ENCODE measurements at regions not wholly inside any gene's neighbourhood (a gene's known extent, or its start where the extent isn't known, plus 50 kb on each side); places are given as distances from the start of the nearest gene placed in this dataset.

- Histone ChIP-seq H4K8ac (ENCODE audit: low read depth in 2 of 2, low read length in 2 of 2) (peak overlapping the region; percentile 23 to 74), H3K4ac (ENCODE audit: low read depth, low read length) (peak overlapping the region; percentile 80), H2BK120ac (ENCODE audit: low read depth, low read length) (peak overlapping the region; percentile 86), H3K56ac (ENCODE audit: extremely low read depth, insufficient read depth, low read length) (peak overlapping the region; percentile 33), H2AFZ (replicated peaks; ENCODE audit: low read length, poor library complexity) (no peak overlapping the region), H3K9ac (ENCODE audit: low read depth, low read length) (peak overlapping the region; percentile 18; the same call in 1 of the 2 replicates), H3K79me1 (ENCODE audit: low read depth in 1 of 2, low read length in 2 of 2) (no peaks in the 10 kb centered on the region), H3K27me3 (ENCODE audit: control insufficient read depth, insufficient read depth, low read length) (no peaks in the 10 kb centered on the region), H3K9me1 (ENCODE audit: insufficient read depth, low read length) (peaks cover 5% of the 10 kb centered on the region; the same call in 1 of the 2 replicates), H2BK15ac (ENCODE audit: low read depth, low read length) (peak overlapping the region; percentile 77; the same call in 2 of the 3 replicates), H2AK9ac (replicated peaks; ENCODE audit: low read depth, low read length, poor library complexity) (no peak overlapping the region), H4K5ac (ENCODE audit: low read depth, low read length) (peak overlapping the region; percentile 90), H4K20me1 (ENCODE audit: insufficient read depth, low read length) (no peaks in the 10 kb centered on the region), H2BK5ac (ENCODE audit: low read depth, low read length, poor library complexity, severe bottlenecking) (peak overlapping the region; percentile 70), H3K36me3 (ENCODE audit: control insufficient read depth, insufficient read depth, low read length) (no peaks in the 10 kb centered on the region), H3K23ac (ENCODE audit: low read depth, low read length) (peak overlapping the region; percentile 13; the same call in 1 of the 2 replicates), H2BK20ac (ENCODE audit: low read depth, low read length) (peak overlapping the region; percentile 91), H3K14ac (replicated peaks; ENCODE audit: low read depth, low read length) (peak overlapping the region; percentile 16), H3K4me3 (ENCODE audit: insufficient read depth, low read depth, low read length) (no peak overlapping the region), H4K91ac (ENCODE audit: insufficient read depth, low read depth, low read length) (peak overlapping the region; percentile 76), H3K9me3 (ENCODE audit: control insufficient read depth, insufficient read depth, low read length) (no peaks in the 10 kb centered on the region), H2AK5ac (ENCODE audit: low read depth, low read length) (peak overlapping the region; percentile 46), H3K4me2 (ENCODE audit: low read depth, low read length) (peak overlapping the region; percentile 70), H3K4me1 (ENCODE audit: control insufficient read depth, insufficient read depth, low read length) (peaks cover 10% of the 10 kb centered on the region), H3K27ac (ENCODE audit: insufficient read depth, low read length) (peak overlapping the region; percentile 88), H3K18ac (ENCODE audit: low read depth, low read length) (peak overlapping the region; percentile 87)
- ChIA-PET POLR2A (ENCODE audit: unreplicated experiment) (no interaction called here), CTCF (interaction anchor here (1.6 kb wide), 1 partner anchor 13 kb away, joined by 6 read pairs; no protein-coding TSS in a partner anchor)
- ATAC-seq (ENCODE audit: low read depth) (peak; percentile 71), DNase-seq (peak; percentile 63)
- intact Hi-C loops (cut with micrococcal nuclease), result no loop called here
- WGBS, 2 experiments (ENCODE audit: extremely low coverage in 2 of 2, insufficient read length in 1 of 2), result no CpG with 5 or more reads among the region's 5 CpGs
- dilution Hi-C loops (cut with HindIII; ENCODE audit: low sequenced_read_pairs, unreplicated experiment), result no loop called here
- BruUV-seq (replicated peaks), result no TSS peak
- TF ChIP-seq RFX5 (IDR thresholded peaks at IDR 0.05; ENCODE audit: low read depth, low read length), result no peak
- TF ChIP-seq CEBPB (IDR thresholded peaks at IDR 0.05; ENCODE audit: low read depth, low read length), result no peak
- no peak for TF ChIP-seq MXI1 (IDR thresholded peaks at IDR 0.05; ENCODE audit: borderline replicate concordance, low read depth, low read length)
- in situ Hi-C loops (cut with MboI; ENCODE audit: low sequenced_read_pairs), result no loop called here
Observed at GRCh38 chr12:75666126-75666938, 154.9 kb upstream of the KRR1 start.
